Body of pancreas (tissue), 4 donors: ENCODE measurements at regions not wholly inside any gene's neighbourhood (a gene's known extent, or its start where the extent isn't known, plus 50 kb on each side); places are given as distances from the start of the nearest gene placed in this dataset.

Experiments used
- POLR2A ChIP-seq, 3 donors: fragments of 450-650 bp; IDR thresholded peaks; one replicate each; pipeline ENCODE4 v1.6.1; 2016; ENCODE audit warnings: antibody characterized with exemption in 3 of 3, mild to moderate bottlenecking in 2 of 3
- TF ChIP-seq, protein P1 (sequence below), 7 experiments: fragments of 450-650 bp in 4 of 7; fragments of 200-600 bp in 3 of 7; sonication (generic) in 3 of 7; IDR thresholded peaks; one replicate each; pipeline ENCODE4 v1.5.1; 2016 to 2019; ENCODE audit warnings: antibody characterized with exemption in 7 of 7

DNA sequence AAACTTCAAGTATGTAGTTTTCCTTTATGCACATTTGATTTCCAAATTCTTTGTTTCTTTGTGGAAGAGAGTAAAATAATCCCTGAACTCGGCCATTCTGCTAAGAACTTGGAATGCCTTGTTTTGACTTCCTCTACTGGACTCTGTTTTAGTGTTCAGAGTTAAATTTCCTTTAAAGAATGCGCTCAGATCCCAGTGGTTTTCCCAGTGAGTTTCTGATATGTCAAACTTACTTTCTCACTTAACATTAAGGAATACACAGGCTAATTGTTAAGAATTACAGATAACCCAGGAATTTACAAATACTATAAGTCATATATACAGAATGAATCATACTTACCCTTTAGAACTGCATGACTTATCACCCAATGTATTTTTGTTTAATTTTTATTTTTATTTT, 1067.6 kb upstream of the CELF2 start:
- TF ChIP-seq, protein P1, sequence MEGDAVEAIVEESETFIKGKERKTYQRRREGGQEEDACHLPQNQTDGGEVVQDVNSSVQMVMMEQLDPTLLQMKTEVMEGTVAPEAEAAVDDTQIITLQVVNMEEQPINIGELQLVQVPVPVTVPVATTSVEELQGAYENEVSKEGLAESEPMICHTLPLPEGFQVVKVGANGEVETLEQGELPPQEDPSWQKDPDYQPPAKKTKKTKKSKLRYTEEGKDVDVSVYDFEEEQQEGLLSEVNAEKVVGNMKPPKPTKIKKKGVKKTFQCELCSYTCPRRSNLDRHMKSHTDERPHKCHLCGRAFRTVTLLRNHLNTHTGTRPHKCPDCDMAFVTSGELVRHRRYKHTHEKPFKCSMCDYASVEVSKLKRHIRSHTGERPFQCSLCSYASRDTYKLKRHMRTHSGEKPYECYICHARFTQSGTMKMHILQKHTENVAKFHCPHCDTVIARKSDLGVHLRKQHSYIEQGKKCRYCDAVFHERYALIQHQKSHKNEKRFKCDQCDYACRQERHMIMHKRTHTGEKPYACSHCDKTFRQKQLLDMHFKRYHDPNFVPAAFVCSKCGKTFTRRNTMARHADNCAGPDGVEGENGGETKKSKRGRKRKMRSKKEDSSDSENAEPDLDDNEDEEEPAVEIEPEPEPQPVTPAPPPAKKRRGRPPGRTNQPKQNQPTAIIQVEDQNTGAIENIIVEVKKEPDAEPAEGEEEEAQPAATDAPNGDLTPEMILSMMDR (IDR thresholded peaks at IDR 0.05) = no peak
- TF ChIP-seq POLR2A (IDR thresholded peaks at IDR 0.05) = no peak
